Lower leg skin (tissue), 3 donors: ENCODE measurements at regions not wholly inside any gene's neighbourhood (a gene's known extent, or its start where the extent isn't known, plus 50 kb on each side); places are given as distances from the start of the nearest gene placed in this dataset.

ENCODE experiments used
- POLR2A ChIP-seq, 2 donors: fragments of 450-650 bp; IDR thresholded peaks; one replicate each; pipeline ENCODE4 v1.6.1; 2016 to 2017; ENCODE audit warnings: antibody characterized with exemption in 2 of 2, mild to moderate bottlenecking in 1 of 2, moderate library complexity in 1 of 2
- TF ChIP-seq, protein P1 (sequence below), 3 donors: fragments of 450-650 bp; IDR thresholded peaks; one replicate each; pipeline ENCODE4 v1.5.1; 2016; ENCODE audit warnings: antibody characterized with exemption in 3 of 3, mild to moderate bottlenecking in 3 of 3, moderate library complexity in 2 of 3

DNA sequence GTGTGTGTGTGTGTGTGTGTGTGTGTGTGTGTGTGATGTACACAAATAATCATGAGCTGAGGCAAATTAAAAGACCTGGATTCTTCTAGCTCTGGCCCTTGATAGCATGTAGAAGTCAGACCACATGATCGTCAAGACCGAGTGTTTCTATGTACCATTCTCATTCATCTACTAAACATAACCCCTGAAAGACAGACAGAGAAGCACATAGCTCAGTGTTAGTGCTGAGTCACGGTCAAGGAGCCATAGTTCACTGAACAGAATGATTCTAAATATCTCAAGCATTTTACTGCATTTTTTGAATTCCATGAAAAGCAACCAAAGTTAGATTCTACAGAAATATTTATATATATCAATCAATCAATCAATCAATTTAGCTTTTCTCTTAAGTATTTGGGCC, 412.3 kb upstream of the CXorf51A start:
- TF ChIP-seq, protein P1, sequence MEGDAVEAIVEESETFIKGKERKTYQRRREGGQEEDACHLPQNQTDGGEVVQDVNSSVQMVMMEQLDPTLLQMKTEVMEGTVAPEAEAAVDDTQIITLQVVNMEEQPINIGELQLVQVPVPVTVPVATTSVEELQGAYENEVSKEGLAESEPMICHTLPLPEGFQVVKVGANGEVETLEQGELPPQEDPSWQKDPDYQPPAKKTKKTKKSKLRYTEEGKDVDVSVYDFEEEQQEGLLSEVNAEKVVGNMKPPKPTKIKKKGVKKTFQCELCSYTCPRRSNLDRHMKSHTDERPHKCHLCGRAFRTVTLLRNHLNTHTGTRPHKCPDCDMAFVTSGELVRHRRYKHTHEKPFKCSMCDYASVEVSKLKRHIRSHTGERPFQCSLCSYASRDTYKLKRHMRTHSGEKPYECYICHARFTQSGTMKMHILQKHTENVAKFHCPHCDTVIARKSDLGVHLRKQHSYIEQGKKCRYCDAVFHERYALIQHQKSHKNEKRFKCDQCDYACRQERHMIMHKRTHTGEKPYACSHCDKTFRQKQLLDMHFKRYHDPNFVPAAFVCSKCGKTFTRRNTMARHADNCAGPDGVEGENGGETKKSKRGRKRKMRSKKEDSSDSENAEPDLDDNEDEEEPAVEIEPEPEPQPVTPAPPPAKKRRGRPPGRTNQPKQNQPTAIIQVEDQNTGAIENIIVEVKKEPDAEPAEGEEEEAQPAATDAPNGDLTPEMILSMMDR (IDR thresholded peaks at IDR 0.05): no peak
- no peak for TF ChIP-seq POLR2A (IDR thresholded peaks at IDR 0.05)
